ENCODE measurements at regions not wholly inside any gene's neighbourhood (a gene's known extent, or its start where the extent isn't known, plus 50 kb on each side); places are given as distances from the start of the nearest gene placed in this dataset.

DNA sequence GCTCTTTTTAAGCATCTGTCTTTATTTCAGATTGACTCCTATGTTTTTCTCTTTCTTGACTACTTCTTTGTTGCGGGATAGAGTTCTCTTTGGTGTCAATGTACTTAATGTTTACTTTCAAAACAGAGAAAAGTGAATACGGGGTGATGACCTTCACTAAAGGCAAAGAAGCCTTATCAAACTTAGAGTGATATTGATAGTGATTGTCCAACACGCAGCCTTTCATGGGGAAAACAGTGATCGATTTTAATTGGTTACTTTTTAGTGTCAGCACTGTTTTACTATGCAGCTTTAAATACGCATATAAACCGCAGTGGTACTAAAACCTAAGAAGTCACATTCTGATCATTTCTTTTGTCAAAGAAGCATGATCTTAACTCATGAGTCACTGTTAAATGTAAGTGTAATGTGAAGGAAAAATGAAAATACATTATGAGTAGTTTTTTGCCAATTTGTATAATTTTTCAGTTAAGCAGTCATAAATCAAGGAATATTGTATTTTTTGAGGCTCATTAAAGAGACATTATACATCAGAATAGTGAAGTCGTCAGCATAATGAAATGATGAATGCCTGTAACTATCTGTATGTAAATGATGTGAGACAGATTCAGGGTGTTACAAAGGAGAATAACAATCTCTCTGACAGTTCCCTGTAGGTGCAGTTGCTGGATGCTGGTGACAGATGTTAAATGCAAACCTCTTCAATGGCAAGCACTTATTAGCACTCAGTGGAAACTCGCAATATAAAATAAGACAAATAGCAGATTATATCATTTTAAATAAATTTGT, 2082.8 kb upstream of the TENM3 start:
- Histone ChIP-seq H4K20me1 (ENCODE audit: insufficient read depth, low read length) (no peaks in the 10 kb centered on the region), H3K18ac (ENCODE audit: low read depth, low read length) (no peak overlapping the region), H4K91ac (ENCODE audit: insufficient read depth, low read depth, low read length) (no peak overlapping the region), H2BK15ac (ENCODE audit: low read depth, low read length) (no peak overlapping the region), H3K4me3 (ENCODE audit: insufficient read depth, low read depth, low read length) (no peak overlapping the region), H2BK20ac (ENCODE audit: low read depth, low read length) (0 out of 2 replicates have a peak overlapping the region, but pooled peaks have one; percentile 13), H3K56ac (ENCODE audit: extremely low read depth, insufficient read depth, low read length) (no peak overlapping the region), H3K9me1 (ENCODE audit: insufficient read depth, low read length) (no peaks in the 10 kb centered on the region; the same call in 1 of the 2 replicates), H3K14ac (replicated peaks; ENCODE audit: low read depth, low read length) (no peak overlapping the region), H4K8ac (ENCODE audit: low read depth in 2 of 2, low read length in 2 of 2) (no peak overlapping the region), H3K27me3 (ENCODE audit: control insufficient read depth, insufficient read depth, low read length) (no peaks in the 10 kb centered on the region), H3K4me1 (ENCODE audit: control insufficient read depth, insufficient read depth, low read length) (no peaks in the 10 kb centered on the region; the same call in 1 of the 2 replicates), H2AK9ac (replicated peaks; ENCODE audit: low read depth, low read length, poor library complexity) (no peak overlapping the region), H3K9me3 (ENCODE audit: control insufficient read depth, insufficient read depth, low read length) (no peaks in the 10 kb centered on the region), H3K4me2 (ENCODE audit: low read depth, low read length) (no peak overlapping the region), H2BK5ac (ENCODE audit: low read depth, low read length, poor library complexity, severe bottlenecking) (no peak overlapping the region), H3K27ac (ENCODE audit: insufficient read depth, low read length) (no peak overlapping the region), H4K5ac (ENCODE audit: low read depth, low read length) (no peak overlapping the region), H3K79me1 (ENCODE audit: low read depth in 1 of 2, low read length in 2 of 2) (no peaks in the 10 kb centered on the region), H2AK5ac (ENCODE audit: low read depth, low read length) (no peak overlapping the region), H3K23ac (ENCODE audit: low read depth, low read length) (no peak overlapping the region), H3K36me3 (ENCODE audit: control insufficient read depth, insufficient read depth, low read length) (no peaks in the 10 kb centered on the region), H3K9ac (ENCODE audit: low read depth, low read length) (no peak overlapping the region), H2BK120ac (ENCODE audit: low read depth, low read length) (no peak overlapping the region), H3K4ac (ENCODE audit: low read depth, low read length) (no peak overlapping the region), H2AFZ (replicated peaks; ENCODE audit: low read length, poor library complexity) (no peak overlapping the region)
- in situ Hi-C loops (cut with MboI; ENCODE audit: low sequenced_read_pairs) = no loop called here
- dilution Hi-C loops (cut with HindIII; ENCODE audit: low sequenced_read_pairs, unreplicated experiment) = no loop called here
- ATAC-seq (ENCODE audit: low read depth) (no peak), DNase-seq (peak; percentile 23)
- WGBS, 2 experiments (ENCODE audit: extremely low coverage in 2 of 2, insufficient read length in 1 of 2) = 60% methylated on average over 1 of the region's 8 CpGs; no CpG with 5 or more reads in 1 of the 2 experiments
- ChIA-PET CTCF (no interaction called here), POLR2A (ENCODE audit: unreplicated experiment) (no interaction called here)
- no TSS peak for BruUV-seq (replicated peaks)
- TF ChIP-seq CEBPB (IDR thresholded peaks at IDR 0.05; ENCODE audit: low read depth, low read length) = no peak
- no peak for TF ChIP-seq NFE2L2 (IDR thresholded peaks at IDR 0.05; ENCODE audit: low read depth, low read length)
- no peak for TF ChIP-seq ELK1 (IDR thresholded peaks at IDR 0.05; ENCODE audit: borderline replicate concordance, low read depth, low read length)
- TF ChIP-seq BHLHE40 (IDR thresholded peaks at IDR 0.05; ENCODE audit: low read depth, low read length) = no peak
- no peak for TF ChIP-seq POLR2A (IDR thresholded peaks at IDR 0.05; ENCODE audit: low read depth, low read length)
- TF ChIP-seq, protein P1, sequence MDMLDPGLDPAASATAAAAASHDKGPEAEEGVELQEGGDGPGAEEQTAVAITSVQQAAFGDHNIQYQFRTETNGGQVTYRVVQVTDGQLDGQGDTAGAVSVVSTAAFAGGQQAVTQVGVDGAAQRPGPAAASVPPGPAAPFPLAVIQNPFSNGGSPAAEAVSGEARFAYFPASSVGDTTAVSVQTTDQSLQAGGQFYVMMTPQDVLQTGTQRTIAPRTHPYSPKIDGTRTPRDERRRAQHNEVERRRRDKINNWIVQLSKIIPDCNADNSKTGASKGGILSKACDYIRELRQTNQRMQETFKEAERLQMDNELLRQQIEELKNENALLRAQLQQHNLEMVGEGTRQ (IDR thresholded peaks at IDR 0.05; ENCODE audit: low read depth, low read length) = no peak
- no peak for TF ChIP-seq RAD21 (IDR thresholded peaks at IDR 0.05; ENCODE audit: low read length)
- no peak for TF ChIP-seq RCOR1 (IDR thresholded peaks at IDR 0.05; ENCODE audit: insufficient replicate concordance, low read length)
- no peak for TF ChIP-seq SMC3 (IDR thresholded peaks at IDR 0.05; ENCODE audit: low read depth, low read length)
- TF ChIP-seq MAFK (IDR thresholded peaks at IDR 0.05; ENCODE audit: low read depth, low read length) = no peak
- intact Hi-C loops (cut with micrococcal nuclease) = no loop called here

All from IMR-90 (cell line).